GM18861 (cell line): ENCODE measurements at regions not wholly inside any gene's neighbourhood (a gene's known extent, or its start where the extent isn't known, plus 50 kb on each side); places are given as distances from the start of the nearest gene placed in this dataset.

Source experiments
- ATAC-seq: cut with Tn5 transposase; IDR thresholded peaks from one replicate; pipeline ENCODE4 v1.9.1; 2021; ENCODE audit not compliant: unreplicated experiment

DNA sequence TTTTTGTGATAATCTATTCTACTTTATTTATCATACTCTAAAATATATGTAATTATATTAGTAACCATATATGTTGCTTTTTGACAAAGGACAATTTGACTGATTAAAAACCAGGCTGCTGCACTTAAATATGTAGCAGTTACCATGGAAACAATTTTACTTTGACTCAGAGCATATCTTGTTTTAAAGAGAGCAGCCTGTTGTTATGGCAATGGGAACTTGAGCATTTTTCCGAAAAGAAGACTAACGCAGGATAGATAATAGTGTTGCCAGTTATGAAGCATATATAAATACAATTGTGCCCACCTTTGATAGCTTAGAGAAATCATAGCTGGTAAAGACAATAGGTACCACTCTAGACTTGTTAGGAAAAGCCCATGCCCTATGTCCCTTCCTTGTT, 283.0 kb downstream of the GASK1B start:
- ATAC-seq: no peak

- no peak for ATAC-seq
Observed at GRCh38 chr4:157888281-157888680, 284.5 kb downstream of the GASK1B start.

DNA sequence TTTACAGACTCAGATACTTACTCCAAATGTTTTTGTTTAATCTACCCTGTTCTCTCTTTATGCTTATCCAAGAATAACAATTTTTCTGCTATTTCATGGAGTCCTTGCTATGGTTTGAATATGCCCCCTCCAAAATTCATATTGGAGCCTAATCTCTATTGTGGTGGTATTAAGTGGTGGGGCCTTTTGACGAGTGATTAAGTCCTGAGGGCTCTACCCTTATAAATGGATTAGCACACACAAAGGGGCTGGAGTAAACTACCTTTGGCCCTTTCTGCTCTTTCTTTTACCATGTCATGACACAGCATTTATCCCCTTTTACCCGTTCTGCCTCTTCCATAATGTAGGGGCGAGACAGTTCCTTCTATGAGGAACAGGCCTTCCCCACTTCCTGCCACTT, 285.5 kb downstream of the GASK1B start:
- no peak for ATAC-seq

- no peak for ATAC-seq
Observed at GRCh38 chr4:157886645-157887044, 286.2 kb downstream of the GASK1B start.

DNA sequence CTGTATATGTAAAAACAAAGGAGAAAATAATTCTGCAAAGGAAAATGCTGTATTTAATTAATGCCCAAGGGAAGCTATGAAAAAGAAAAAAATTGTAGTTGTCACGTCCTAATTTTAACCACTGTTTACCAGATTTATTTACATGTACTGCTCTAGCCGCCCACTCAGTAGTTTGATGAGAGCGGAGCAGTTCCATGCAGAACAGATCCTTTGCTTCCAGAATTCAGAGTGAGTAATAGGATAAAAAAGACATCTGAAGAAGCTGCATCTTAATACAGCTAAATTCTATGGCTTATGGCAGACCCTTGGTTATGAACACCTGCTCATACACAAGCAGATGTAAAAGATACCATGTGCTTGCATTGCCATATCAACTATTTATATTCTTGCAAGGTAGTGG, 287.0 kb downstream of the GASK1B start:
- no peak for ATAC-seq

DNA sequence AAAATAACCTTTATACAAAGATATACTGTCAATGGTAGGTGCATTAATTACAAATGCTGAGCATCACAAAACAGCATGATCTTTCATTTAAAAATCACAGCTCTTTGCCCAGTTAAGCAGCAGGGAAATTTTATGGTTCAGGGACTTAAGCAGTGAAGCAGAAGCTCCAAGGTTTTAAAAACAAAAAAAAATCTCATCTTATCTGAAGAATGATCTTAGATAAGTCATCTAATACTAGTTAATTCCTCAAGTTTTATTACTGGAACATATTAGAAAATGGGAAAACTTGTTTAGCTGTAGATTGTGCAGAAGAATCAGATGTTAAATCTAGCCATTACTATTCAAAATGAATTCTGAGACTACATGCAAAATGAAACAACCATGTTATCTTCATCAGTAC, 289.9 kb downstream of the GASK1B start:
- no peak for ATAC-seq

DNA sequence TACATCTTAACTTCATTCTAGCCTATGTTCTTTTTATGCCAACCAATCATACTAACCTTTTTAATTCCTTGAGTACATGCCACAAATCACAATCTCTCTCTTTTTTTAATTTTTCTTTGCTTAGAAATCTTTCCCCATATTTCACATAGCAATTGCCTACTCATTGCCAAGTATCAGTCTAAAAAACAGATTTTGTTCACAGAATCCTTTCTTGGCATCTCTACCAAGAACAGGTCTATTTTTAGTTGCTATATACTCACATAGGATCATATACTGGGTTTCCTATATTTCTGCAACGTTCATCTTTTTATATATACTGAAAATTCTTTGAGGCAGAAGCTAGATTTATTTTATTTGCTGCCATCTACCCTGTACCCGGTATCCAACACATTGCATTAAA, 292.1 kb downstream of the GASK1B start:
- no peak for ATAC-seq

- no peak for ATAC-seq
Observed at GRCh38 chr4:157854819-157855218, 318.0 kb downstream of the GASK1B start.

- no peak for ATAC-seq
Observed at GRCh38 chr4:157840648-157841047, 332.2 kb downstream of the GASK1B start.

DNA sequence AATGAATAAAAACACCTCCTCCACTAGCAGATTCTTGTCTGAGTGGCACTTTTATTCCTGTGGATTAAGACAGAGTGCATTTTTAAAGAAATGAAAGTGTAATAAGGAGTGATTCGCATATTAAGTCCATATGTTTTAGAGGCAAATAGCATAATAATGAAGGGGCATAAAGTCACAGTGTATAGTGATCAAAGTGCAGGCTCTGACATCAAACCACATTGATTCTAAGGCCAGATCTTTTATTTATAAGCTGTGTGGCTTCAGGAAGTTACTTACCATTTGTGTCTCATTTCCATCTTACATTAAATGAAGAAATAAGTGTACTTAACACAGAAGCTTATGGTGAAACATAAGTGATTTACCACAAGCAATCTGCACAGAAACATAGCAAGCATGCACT, 332.8 kb downstream of the GASK1B start:
- no peak for ATAC-seq

- no peak for ATAC-seq
Observed at GRCh38 chr4:157838366-157838765, 334.5 kb downstream of the GASK1B start.

GRCh38 chr4:157837071-157837703, 335.6 kb downstream of the GASK1B start:
- no peak for ATAC-seq

DNA sequence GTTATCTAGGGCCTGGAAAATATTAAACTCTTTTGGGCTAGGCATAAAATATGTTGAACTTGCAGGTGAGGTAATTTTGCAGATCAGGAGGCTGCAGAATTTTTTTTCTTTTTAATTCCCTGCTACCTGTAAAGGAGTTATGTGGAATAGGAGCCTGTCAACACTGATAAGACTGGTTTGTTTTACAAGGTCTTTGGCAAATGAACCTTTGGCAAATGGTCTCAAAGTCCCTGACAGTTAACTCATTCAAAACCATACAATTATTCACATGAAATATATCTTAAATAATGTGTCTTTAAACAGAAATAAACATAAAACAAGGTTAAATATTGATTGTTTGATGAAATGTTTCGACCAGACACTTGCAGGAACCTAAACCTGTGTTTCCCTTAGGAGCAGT, 340.2 kb downstream of the GASK1B start:
- ATAC-seq: no peak

- ATAC-seq: no peak
Observed at GRCh38 chr4:157824021-157824420, 348.8 kb downstream of the GASK1B start.

GRCh38 chr4:157821814-157822213, 351.0 kb downstream of the GASK1B start:
- no peak for ATAC-seq

DNA sequence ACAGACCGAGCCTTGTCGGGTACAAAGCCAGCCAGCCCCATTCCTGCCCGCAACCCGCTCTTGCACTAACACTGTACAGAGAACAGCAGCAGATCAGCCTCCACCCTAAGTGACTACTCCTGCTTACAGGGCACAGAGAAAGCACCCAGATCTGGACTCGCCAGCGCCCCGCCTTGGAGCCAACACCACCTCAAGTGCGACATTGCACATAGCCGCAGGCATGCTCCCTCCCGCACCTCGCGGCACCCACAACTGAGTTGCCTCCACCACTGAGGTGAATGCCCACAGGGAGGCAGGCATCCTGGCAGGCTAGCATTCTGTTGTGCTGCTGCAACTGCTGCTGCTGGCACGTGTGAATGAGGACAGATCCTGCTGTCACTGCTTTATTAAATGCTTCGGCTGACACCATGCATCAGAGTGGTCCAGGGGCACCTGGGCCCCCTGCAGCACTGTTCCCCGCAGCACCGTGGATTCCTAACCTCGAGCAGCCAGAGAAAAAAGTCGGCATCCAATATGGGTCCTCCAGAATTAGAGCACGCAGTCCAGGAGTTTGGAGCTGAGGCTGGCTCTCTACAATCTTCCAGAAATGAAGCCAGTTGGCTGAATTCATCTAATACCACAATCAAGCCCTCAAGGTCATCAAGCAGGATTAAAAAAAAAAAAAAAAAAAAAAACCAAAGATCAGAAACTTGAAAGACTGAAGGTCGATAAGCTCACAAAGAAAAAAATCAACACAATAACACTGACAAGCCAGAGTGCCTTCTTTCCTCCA, 352.9 kb downstream of the GASK1B start:
- ATAC-seq: no peak

DNA sequence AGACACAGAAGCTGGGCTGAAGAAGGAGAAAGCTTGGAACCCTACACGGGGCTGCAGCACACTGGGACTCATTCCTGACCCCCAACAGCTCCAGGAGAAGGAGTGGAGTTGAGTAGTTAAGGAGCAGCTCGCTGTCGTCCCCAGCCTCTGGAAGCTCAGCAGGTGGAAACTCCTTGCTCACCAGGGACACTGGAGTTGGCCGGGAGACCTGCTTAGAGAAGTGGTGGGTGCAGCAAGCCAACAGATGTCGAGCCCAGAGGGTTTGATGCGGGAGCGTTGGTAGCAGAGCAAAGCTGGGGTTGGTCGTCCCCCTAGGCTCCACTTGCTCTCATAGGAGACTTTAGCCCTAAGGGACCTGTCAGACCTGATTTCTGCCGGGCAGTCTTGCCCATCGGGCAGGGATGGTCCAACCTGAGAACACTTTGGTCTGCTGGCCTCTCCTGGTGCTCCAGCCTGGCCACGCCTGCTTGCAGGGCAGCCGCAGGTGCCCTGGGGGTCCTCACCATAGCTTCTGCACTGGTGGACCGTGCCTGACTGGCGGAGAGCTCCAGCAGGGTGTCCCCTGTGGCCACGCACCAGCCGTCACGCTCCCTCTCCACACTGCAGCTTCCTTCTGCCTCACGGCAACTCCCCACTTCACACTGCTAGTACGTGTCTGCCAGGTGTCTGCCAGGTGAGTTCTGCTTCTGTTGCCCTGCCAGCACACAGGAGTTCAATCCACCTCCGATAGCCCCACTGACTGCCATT, 353.7 kb downstream of the GASK1B start:
- ATAC-seq: no peak

DNA sequence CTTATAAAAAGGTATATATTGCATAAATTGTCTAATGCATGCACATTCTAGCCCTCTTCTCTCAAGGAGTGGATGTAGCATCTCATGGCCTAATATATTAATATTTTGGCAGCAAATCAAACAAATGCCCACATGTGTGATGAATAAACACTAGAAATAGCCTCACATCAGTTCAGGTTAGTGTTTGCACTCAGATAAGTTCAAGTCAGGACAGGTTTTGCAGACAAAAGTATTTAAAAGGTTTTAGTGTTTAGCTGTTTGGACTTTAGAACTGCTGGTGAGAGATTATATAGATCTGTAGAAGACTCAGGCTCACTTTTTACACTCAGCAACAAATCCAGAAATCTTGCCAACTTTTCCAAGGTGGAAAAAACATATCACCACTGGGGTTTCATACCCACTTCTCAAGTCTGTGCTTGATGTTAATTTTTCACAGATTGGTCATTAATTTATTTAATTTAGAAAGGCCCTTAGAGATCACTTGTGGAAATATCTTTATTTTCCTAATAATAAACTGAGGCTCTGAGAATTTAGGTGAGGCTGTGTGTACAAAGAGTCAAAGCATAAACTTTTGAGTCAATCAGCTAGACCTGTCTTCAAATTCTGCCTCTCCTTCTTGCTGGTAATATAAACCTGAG, 362.6 kb downstream of the GASK1B start:
- no peak for ATAC-seq

DNA sequence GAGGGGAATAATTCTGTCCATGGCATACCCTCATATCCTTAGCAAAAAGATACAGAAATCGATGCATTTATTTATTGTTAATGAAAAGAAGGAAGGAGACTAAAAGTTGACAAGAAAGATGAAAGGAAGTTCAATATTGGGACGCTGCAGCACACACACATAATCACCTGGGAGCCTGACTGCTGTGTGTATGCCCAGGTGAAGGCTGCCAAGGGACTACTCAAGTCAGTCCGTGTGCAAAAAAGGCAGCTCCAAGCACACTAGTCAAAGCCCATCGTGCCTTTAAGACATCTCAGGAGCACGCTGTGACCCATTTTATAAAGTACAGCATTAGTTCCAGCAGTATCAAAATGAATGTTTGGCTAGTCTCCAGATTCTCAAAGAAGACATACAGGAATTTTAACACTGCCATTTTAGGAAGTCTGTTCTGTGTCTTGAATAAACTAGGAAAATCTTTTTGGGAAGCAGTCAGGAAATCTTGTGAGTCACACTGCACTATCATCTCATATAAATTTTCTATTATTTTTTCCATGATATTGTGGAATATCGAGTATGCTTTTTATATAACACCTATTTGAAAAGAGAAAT, 363.9 kb downstream of the GASK1B start:
- ATAC-seq: no peak

DNA sequence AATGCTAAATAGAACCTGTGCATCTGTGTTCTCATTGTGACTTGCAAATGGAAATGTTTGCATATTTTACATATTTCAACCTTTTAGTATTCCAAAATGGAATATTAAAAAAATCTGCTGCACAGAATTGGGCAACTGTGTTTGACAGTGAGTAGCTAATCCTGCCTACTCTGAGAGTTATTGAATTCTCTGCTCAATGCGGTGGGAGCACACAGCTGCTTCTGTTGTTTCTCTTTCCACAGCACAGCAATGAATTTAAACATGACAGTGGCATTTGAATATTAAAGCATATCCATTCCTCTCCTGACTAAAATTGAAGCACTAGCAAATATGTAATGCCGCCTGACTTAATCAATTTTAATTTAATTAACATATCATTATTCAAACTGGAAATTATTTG, 366.6 kb downstream of the GASK1B start:
- no peak for ATAC-seq

- ATAC-seq: no peak
Observed at GRCh38 chr4:157804986-157805385, 367.8 kb downstream of the GASK1B start.
